ENCODE measurements at regions not wholly inside any gene's neighbourhood (a gene's known extent, or its start where the extent isn't known, plus 50 kb on each side); places are given as distances from the start of the nearest gene placed in this dataset.
"Not testable (repeated sequence)": the region's sequence is repeated elsewhere in the genome, so short reads cannot be mapped to it uniquely, and the experiment has no call there.

- Histone ChIP-seq H3K27ac (ENCODE audit: low read length) (no peak overlapping the region), H3K9ac (ENCODE audit: low read depth, low read length) (no peak overlapping the region), H3K27me3 (ENCODE audit: insufficient read depth, low read length) (no peaks in the 10 kb centered on the region), H3K9me3 (ENCODE audit: insufficient read depth, low read depth, low read length) (peaks cover 62% of the 10 kb centered on the region), H3K4me3 (ENCODE audit: low read length) (no peak overlapping the region), H3K36me3 (ENCODE audit: insufficient read depth, low read depth, low read length) (no peaks in the 10 kb centered on the region), H3K4me1 (ENCODE audit: insufficient read depth, low read length) (no peaks in the 10 kb centered on the region)
Observed at GRCh38 chr7:157475601-157476000, 138.8 kb downstream of the DNAJB6 start.

DNA sequence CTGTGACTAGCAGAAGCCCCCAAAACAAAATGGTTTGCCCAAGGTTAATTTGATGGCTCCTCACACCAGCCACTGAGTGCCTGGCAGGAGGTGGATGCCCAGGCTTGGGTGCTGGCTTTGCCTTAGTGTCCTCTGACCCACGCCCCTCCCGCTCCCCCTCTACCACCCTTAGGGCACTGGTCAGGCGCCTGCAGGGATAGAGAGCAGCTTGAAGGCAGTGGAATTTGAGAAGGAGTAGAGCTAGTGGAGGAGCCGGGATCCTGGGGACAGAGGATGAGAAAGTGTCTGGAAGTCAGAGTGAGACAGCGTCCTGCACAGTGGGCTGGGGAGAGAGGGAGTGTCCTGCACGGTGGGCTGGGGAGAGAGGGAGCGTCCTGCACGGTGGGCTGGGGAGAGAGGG, 139.4 kb downstream of the DNAJB6 start:
- Histone ChIP-seq H3K27ac (ENCODE audit: low read length) (no peak overlapping the region), H3K36me3 (ENCODE audit: insufficient read depth, low read depth, low read length) (no peaks in the 10 kb centered on the region), H3K9me3 (ENCODE audit: insufficient read depth, low read depth, low read length) (peaks cover 66% of the 10 kb centered on the region), H3K9ac (ENCODE audit: low read depth, low read length) (no peak overlapping the region), H3K4me1 (ENCODE audit: insufficient read depth, low read length) (no peaks in the 10 kb centered on the region), H3K4me3 (ENCODE audit: low read length) (no peak overlapping the region), H3K27me3 (ENCODE audit: insufficient read depth, low read length) (no peaks in the 10 kb centered on the region)

DNA sequence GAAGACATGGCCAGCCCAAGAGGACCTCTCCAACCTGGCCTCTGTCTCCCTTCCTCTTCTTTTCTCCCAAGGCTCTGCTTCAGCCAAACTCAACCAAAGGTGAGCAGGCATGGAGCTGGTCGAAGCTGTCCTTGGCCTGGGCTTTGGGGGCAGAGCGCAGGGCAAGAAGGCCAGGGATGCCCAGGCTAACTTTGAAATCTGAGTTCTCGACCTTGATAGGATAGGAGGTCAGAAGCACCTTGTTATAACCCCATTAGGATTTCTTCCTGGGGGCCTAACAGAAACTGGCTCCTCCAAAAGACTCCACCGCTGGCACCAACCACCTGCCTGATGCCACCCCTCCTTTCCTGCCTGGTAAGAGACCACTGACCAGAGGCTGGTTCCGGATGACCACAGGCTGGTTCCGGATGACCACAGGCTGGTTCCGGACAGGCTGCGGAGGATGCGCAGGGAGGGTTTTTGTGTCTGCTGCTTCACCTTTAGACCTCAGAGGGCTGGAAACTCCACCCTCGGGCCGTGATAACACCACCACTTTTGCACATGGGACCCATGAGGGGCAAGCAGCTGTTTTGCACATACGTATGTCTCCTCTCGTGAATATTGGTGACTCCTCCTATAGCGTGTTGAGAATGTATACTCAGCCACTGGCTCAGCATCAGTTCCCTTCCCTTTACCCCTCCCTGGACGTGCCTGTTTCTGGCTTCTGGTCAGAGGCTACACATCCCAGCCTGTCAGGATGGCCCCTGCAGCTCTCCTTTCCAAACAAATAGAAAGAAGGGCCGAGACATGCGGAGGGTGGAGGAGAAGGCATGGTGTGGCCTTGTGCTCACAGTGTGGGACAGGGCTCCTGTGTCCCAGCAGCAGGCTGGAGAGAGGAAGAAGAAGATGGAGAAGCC, 140.1 kb downstream of the DNAJB6 start:
- no peak overlapping the region for H3K4me3 ChIP-seq (ENCODE audit: low read length)
- H3K27ac ChIP-seq (ENCODE audit: low read length) = no peak overlapping the region
- H3K4me1 ChIP-seq (ENCODE audit: insufficient read depth, low read length) = no peaks in the 10 kb centered on the region
- H3K9me3 ChIP-seq (ENCODE audit: insufficient read depth, low read depth, low read length) = peaks cover 66% of the 10 kb centered on the region
- no peak overlapping the region for H3K9ac ChIP-seq (ENCODE audit: low read depth, low read length)
- H3K36me3 ChIP-seq (ENCODE audit: insufficient read depth, low read depth, low read length) = no peaks in the 10 kb centered on the region
- H3K27me3 ChIP-seq (ENCODE audit: insufficient read depth, low read length) = no peaks in the 10 kb centered on the region

GRCh38 chr7:157477550-157478212, 140.9 kb downstream of the DNAJB6 start:
- no peak overlapping the region for H3K4me3 ChIP-seq (ENCODE audit: low read length)
- no peak overlapping the region for H3K27ac ChIP-seq (ENCODE audit: low read length)
- H3K9me3 ChIP-seq (ENCODE audit: insufficient read depth, low read depth, low read length) = peaks cover 68% of the 10 kb centered on the region

GRCh38 chr7:157478611-157479010, 141.8 kb downstream of the DNAJB6 start:
- H3K4me3 ChIP-seq (ENCODE audit: low read length); H3K27ac ChIP-seq (ENCODE audit: low read length); H3K4me1 ChIP-seq (ENCODE audit: insufficient read depth, low read length); H3K27me3 ChIP-seq (ENCODE audit: insufficient read depth, low read length); H3K9ac ChIP-seq (ENCODE audit: low read depth, low read length); H3K36me3 ChIP-seq (ENCODE audit: insufficient read depth, low read depth, low read length): not testable (repeated sequence)
- H3K9me3 ChIP-seq (ENCODE audit: insufficient read depth, low read depth, low read length) = peaks cover 60% of the 10 kb centered on the region

More at GRCh38 chr7:157477550-157478212, 140.9 kb downstream of the DNAJB6 start:
- no peak overlapping the region for H3K9ac ChIP-seq (ENCODE audit: low read depth, low read length)
- no peaks in the 10 kb centered on the region for H3K27me3 ChIP-seq (ENCODE audit: insufficient read depth, low read length)
- no peaks in the 10 kb centered on the region for H3K4me1 ChIP-seq (ENCODE audit: insufficient read depth, low read length)
- no peaks in the 10 kb centered on the region for H3K36me3 ChIP-seq (ENCODE audit: insufficient read depth, low read depth, low read length)

GRCh38 chr7:157479326-157479725, 142.5 kb downstream of the DNAJB6 start:
- Histone ChIP-seq H3K4me3 (ENCODE audit: low read length) (no peak overlapping the region), H3K27me3 (ENCODE audit: insufficient read depth, low read length) (no peaks in the 10 kb centered on the region), H3K27ac (ENCODE audit: low read length) (no peak overlapping the region), H3K4me1 (ENCODE audit: insufficient read depth, low read length) (no peaks in the 10 kb centered on the region), H3K9ac (ENCODE audit: low read depth, low read length) (no peak overlapping the region), H3K36me3 (ENCODE audit: insufficient read depth, low read depth, low read length) (no peaks in the 10 kb centered on the region), H3K9me3 (ENCODE audit: insufficient read depth, low read depth, low read length) (peaks cover 57% of the 10 kb centered on the region)

DNA sequence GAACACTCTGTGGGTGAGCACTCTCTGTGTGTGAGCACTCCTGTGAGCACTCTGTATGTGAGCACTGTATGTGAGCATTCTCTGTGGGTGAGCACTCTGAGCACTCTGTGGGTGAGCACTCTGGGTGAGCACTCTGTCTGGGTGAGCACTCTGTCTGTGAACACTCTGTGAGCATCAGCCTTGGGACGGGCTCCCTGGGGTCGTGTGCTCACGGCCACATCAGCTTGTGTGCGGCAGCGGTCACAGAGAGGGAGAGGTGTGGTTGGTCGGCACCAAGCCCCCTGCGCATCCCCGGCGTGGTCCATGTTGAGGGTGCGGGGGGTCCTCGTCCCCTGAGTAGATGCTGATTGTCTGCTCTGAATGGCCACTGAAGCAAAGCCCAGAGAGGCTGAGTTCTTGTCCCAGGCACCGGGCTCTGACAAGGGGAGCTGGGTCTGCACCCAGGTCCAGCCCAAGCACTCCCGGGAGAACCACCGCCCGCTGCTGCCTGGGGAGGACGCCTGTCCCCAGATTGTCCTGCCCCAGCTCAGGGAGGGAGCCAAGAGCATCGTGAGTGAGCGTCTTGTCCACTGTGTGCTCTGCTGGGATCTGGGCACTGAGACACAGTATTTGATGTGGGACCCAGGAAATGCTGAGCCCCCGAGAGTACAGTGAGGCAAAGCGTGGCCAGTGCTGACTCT, 143.7 kb downstream of the DNAJB6 start:
- H3K9me3 ChIP-seq (ENCODE audit: insufficient read depth, low read depth, low read length) = peaks cover 62% of the 10 kb centered on the region

DNA sequence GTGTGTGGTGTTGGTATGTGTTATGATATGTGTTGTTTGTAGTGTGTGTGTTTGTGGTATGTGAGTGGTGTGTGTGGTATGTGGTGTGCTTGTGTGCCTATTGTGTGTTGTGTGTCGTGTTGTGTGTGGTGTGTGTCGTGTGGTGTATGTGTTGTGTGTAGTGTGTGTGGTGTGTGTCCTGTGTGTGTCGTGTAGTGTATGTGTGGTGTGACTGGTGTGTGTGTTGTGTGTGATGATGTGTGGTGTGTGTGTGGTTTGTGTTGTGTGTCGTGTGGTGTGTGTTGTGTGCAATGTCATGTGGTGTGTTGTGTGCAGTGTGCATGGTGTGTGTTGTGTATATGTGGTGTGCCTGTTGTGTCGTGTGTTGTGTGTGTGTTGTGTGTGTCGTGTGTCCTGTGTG, 144.6 kb downstream of the DNAJB6 start:
- Histone ChIP-seq H3K9me3 (ENCODE audit: insufficient read depth, low read depth, low read length) (peaks cover 63% of the 10 kb centered on the region), H3K27me3 (ENCODE audit: insufficient read depth, low read length) (no peaks in the 10 kb centered on the region), H3K36me3 (ENCODE audit: insufficient read depth, low read depth, low read length) (no peaks in the 10 kb centered on the region), H3K4me3 (ENCODE audit: low read length) (no peak overlapping the region), H3K27ac (ENCODE audit: low read length) (no peak overlapping the region), H3K9ac (ENCODE audit: low read depth, low read length) (no peak overlapping the region), H3K4me1 (ENCODE audit: insufficient read depth, low read length) (no peaks in the 10 kb centered on the region)

More for the DNA sequence above, 143.7 kb downstream of the DNAJB6 start:
- H3K4me1 ChIP-seq (ENCODE audit: insufficient read depth, low read length) = no peaks in the 10 kb centered on the region
- H3K9ac ChIP-seq (ENCODE audit: low read depth, low read length) = no peak overlapping the region
- H3K36me3 ChIP-seq (ENCODE audit: insufficient read depth, low read depth, low read length) = no peaks in the 10 kb centered on the region
- no peak overlapping the region for H3K4me3 ChIP-seq (ENCODE audit: low read length)
- no peak overlapping the region for H3K27ac ChIP-seq (ENCODE audit: low read length)
- H3K27me3 ChIP-seq (ENCODE audit: insufficient read depth, low read length) = no peaks in the 10 kb centered on the region

DNA sequence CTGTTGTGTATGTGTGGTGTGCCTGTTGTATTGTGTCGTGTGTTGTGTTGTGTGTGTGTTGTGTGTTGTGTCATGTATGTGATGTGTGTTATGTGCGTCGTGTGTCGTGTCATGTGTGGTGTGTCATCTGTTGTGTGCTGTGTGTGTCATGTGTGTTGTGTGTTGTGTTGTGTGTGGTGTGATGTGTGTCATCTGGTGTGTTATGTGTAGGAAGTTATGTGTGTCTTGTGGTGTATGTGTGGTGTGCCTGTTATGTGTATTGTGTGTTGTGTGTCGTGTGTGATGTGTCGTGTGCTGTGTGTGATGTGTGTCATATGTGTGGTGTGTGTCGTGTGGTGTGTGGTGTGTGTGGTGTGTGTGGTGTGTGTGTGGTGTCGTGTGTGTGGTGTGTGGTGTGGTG, 145.2 kb downstream of the DNAJB6 start:
- peaks cover 65% of the 10 kb centered on the region for H3K9me3 ChIP-seq (ENCODE audit: insufficient read depth, low read depth, low read length)
- no peak overlapping the region for H3K27ac ChIP-seq (ENCODE audit: low read length)
- H3K36me3 ChIP-seq (ENCODE audit: insufficient read depth, low read depth, low read length) = no peaks in the 10 kb centered on the region
- H3K9ac ChIP-seq (ENCODE audit: low read depth, low read length) = no peak overlapping the region
- no peaks in the 10 kb centered on the region for H3K27me3 ChIP-seq (ENCODE audit: insufficient read depth, low read length)
- H3K4me3 ChIP-seq (ENCODE audit: low read length) = no peak overlapping the region
- no peaks in the 10 kb centered on the region for H3K4me1 ChIP-seq (ENCODE audit: insufficient read depth, low read length)

GRCh38 chr7:157482517-157483087, 145.8 kb downstream of the DNAJB6 start:
- Histone ChIP-seq H3K4me1 (ENCODE audit: insufficient read depth, low read length) (no peaks in the 10 kb centered on the region), H3K36me3 (ENCODE audit: insufficient read depth, low read depth, low read length) (no peaks in the 10 kb centered on the region), H3K27ac (ENCODE audit: low read length) (no peak overlapping the region), H3K27me3 (ENCODE audit: insufficient read depth, low read length) (no peaks in the 10 kb centered on the region), H3K4me3 (ENCODE audit: low read length) (no peak overlapping the region), H3K9ac (ENCODE audit: low read depth, low read length) (no peak overlapping the region), H3K9me3 (ENCODE audit: insufficient read depth, low read depth, low read length) (peaks cover 65% of the 10 kb centered on the region)

DNA sequence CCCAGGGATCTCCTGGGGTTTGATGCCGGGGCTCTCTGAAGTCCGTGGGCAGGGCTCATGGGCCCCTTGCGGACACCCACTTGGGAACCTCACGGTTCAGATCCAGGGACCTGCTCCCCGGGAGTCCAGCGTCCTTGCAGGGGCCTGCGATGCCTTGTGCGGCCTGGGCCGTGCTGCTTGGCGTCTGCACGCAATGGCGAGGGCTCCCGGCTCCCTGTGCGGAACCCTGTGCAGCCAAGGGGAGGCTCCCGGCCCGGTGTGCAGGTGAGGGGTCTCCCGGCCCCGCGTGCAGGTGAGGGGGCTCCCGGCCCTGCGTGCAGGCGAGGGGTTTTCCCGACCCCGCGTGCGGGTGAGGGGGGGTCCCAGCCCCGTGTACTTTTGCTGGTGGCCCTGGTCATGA, 146.7 kb downstream of the DNAJB6 start:
- Histone ChIP-seq H3K36me3 (ENCODE audit: insufficient read depth, low read depth, low read length) (no peaks in the 10 kb centered on the region), H3K9me3 (ENCODE audit: insufficient read depth, low read depth, low read length) (peaks cover 65% of the 10 kb centered on the region), H3K9ac (ENCODE audit: low read depth, low read length) (no peak overlapping the region), H3K27me3 (ENCODE audit: insufficient read depth, low read length) (no peaks in the 10 kb centered on the region), H3K4me3 (ENCODE audit: low read length) (no peak overlapping the region), H3K4me1 (ENCODE audit: insufficient read depth, low read length) (no peaks in the 10 kb centered on the region), H3K27ac (ENCODE audit: low read length) (no peak overlapping the region)
